ENCODE measurements at regions not wholly inside any gene's neighbourhood (a gene's known extent, or its start where the extent isn't known, plus 50 kb on each side); places are given as distances from the start of the nearest gene placed in this dataset.

DNA sequence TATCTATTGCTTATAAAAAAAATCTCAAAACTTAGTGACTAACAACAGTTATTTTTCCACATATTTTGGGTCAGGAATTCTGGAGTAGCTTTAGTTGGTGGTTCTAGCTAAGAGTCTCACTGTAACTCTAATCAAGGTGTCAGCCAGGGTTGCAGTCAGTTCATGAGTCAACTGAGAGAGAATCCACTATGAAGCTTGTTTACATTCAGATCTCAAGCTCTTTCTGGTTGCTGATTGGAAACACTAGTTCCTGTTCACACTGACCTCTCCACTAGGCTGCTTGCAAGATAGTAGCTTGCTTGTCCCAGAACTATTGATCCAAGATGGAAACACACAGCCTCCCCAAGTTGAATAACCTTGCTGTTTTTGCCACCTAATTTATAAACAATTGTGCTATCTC is 1192.1 kb upstream of the B3GALT2 start:
- no peak for TF ChIP-seq POLR2A (IDR thresholded peaks at IDR 0.05)
- TF ChIP-seq, protein P1, sequence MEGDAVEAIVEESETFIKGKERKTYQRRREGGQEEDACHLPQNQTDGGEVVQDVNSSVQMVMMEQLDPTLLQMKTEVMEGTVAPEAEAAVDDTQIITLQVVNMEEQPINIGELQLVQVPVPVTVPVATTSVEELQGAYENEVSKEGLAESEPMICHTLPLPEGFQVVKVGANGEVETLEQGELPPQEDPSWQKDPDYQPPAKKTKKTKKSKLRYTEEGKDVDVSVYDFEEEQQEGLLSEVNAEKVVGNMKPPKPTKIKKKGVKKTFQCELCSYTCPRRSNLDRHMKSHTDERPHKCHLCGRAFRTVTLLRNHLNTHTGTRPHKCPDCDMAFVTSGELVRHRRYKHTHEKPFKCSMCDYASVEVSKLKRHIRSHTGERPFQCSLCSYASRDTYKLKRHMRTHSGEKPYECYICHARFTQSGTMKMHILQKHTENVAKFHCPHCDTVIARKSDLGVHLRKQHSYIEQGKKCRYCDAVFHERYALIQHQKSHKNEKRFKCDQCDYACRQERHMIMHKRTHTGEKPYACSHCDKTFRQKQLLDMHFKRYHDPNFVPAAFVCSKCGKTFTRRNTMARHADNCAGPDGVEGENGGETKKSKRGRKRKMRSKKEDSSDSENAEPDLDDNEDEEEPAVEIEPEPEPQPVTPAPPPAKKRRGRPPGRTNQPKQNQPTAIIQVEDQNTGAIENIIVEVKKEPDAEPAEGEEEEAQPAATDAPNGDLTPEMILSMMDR (IDR thresholded peaks at IDR 0.05), result no peak
